GM21367 (cell line): ENCODE measurements at regions not wholly inside any gene's neighbourhood (a gene's known extent, or its start where the extent isn't known, plus 50 kb on each side); places are given as distances from the start of the nearest gene placed in this dataset.
"Not testable (repeated sequence)": the region's sequence is repeated elsewhere in the genome, so short reads cannot be mapped to it uniquely, and the experiment has no call there.

Experiments used
- ATAC-seq: cut with Tn5 transposase; IDR thresholded peaks from one replicate; pipeline ENCODE4 v1.9.1; 2021; ENCODE audit not compliant: unreplicated experiment

DNA sequence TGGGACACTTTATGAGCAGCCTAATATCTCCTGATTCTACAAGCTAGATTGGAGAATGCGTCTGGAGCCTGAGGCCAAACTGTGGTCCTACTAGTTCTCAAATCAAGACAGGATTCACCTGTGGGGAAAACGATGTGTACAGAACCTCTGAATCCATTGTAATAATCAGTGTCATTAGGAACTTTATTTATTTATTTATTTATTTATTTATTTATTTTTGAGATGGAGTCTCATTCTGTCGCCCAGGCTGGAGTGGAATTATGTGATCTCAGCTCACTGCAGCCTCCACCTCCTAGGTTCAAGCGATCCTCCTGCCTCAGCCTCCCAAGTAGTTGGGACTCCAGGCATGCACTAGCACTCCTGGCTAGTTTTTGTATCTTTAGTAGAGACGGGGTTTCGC lies 52.6 kb upstream of the KIF26B start:
- not testable (repeated sequence) for ATAC-seq

DNA sequence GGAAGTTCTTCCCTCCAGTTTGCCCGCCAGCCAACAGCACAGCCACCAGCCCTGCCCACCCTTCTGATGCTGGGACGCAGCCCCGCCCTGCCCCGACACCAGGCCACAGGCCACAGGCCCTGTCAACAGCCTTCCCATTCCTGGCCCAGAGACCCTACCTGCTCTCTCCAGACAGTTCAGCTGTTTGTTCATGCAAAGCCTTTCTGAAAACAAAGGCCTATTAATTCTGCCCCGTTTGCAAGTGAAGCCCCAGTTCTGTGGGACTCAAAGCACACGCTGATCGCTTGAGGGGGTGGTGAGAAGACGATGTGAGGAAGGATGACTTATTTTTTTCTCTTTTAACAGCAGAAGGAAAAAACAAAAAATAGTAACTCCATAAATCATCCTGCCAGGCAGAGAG lies 55.4 kb upstream of the KIF26B start:
- ATAC-seq, result no peak

DNA sequence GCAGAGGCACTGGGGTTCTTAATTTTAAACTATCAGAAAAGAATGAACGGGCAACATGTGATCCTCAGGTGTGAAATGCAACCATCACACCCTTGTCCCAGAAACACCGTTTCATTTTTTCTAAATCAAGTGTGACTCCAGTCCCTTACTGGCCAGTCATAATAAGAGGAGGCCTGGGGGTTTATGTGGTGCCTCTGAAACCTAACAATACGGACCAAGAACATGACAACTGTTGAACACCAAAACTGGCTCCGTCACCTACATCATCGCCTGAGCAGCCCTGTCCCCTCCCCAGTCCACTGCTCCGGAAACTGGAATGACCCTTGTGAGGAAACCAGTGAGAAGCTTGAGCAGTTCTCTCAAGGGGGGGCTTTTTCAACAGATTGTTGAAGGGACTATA lies 55.9 kb upstream of the KIF26B start:
- ATAC-seq, result no peak

DNA sequence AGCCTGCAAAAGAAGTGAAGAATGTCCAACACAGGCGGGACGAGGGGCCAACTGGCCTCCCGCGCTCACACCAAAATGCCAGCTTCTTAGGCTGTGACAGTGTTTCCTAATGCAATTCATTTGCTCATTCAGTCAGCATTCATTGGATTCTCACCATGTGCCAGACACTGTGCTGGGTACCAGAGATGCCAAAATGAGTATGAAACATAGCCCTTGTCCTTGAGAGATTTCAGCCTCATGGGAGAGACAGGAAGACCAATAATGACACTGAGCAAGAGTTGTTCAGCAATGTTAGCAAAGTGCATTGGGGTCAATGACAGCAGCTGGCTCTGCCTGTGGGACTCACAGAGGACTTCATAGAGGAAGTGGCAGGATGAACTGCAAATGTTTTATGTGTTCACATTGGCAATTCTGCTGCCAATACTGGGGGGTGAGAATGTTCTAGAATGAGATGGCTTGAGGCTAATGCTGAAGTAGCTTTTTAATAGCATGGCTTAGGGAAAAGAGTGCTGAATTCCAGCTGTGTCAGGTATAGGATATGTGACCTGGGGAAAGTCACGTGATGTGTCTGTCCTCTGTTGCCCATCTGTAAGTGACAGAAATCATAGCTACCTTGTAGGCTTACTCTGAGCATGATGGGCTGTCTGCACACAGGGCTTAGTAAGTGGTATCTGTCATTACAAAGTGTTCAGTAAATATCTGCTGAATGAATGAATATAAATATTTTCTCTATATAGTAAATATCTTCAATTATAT lies 58.3 kb upstream of the KIF26B start:
- ATAC-seq, result no peak

DNA sequence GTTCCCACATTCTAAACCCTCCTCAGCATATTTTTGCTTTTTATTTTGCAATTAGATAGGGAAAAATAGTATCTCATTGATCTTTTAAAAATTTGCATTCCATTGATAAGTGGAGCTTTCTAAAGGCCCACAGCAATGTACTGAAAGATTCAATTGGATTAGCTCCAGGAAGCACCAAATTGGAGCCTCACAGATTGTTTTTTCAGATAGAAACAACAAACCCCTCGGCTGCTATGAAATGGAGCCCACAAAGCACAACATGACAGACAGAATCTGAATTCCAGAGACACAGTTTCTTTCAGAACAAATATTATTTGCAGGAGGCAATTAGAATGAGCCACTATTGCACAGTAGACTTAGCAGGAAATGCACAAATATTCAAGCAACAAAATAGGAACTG lies 58.9 kb upstream of the KIF26B start:
- ATAC-seq, result no peak

DNA sequence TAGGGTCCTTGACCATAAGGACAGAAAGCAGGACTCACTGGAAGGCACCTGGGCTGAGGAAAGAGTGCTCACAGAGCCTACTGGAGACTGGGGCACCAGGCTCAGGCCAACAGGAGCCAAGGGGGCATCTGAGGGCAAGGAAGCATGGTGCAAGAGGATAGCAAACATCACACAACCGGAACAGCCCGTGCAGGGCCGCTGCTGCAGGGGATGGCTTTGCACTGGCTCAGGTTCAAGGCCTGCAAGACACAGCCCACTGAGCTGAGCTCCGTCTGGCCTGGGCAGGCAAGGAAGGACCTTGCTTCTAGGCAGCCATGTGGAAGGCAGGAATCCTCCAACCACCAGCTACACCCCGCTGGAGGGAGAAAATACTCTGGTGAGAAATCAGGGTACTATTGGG lies 59.8 kb upstream of the KIF26B start:
- no peak for ATAC-seq

DNA sequence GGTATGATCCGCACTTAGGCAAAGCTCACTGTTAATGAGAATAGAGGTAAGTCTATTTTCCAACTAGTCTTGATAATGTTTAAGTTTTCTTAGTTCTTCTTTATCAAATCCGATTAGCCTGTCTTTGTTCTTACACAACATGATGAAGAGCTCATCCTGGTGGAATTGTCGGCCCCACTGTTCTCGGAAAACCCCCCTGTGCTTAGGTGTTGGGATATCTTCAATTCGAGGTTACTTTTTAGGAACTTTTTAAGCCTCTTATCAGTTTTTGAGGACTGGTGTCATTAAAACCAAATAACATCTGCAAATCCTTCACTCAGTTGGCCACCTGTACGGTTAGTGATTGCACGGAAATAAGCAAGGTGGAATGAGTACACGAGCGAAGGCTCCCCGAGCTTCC lies 60.7 kb upstream of the KIF26B start:
- ATAC-seq, result no peak

DNA sequence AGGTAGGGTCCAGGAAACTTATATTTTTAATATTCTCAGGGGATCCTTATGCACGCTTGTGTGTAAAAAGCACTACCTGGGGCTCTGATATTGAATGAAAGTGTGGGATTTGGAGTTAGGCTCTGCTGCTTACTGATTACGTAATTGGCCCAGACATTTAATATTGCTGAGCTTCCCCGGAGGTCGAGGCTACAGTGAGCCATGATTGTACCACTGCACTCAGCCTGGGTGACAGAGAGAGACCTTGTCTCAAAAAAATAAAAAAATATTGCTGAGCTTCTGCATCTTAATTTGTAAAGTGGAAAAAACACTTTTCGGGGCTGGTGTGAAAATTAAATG lies 62.2 kb upstream of the KIF26B start:
- ATAC-seq, result no peak

DNA sequence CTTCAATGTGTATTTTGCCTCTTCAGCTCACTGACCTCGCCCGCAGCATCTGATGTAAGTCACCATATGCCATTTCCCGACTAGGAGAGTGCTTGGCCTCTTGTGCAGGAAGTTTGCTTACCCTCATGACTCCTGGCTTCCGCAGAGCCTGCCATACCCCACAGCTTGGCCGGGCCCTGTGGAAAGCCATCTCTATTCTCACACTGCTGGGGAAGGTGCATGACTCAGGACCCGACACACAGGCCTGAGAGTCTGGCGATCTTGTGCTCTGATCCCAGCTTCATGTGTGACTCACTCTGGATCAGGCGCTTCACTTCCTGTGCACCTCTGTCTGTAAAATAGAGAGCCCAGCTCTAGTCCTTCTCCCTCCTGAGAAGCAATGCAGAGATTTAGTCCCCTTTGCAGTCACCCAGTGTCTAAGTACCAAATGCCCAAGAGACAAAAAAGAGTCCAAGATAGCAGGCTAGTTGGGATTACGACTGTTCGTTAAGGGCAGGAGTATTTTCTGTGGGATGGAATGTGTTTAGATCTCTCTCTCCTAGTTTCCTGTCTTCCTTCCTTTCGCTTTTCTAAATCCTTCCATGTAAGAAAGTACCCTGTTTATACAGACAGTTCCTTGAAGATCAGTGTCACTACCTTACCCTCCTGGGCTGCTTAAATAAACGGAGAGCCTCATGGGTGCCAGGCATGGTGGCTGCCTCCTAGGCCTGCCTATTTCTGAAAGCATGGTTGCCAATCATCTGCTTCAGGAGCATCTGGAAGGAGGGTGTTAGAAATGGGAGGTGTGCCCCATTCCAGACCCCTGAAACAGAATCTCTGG lies 62.8 kb upstream of the KIF26B start:
- ATAC-seq, result no peak

DNA sequence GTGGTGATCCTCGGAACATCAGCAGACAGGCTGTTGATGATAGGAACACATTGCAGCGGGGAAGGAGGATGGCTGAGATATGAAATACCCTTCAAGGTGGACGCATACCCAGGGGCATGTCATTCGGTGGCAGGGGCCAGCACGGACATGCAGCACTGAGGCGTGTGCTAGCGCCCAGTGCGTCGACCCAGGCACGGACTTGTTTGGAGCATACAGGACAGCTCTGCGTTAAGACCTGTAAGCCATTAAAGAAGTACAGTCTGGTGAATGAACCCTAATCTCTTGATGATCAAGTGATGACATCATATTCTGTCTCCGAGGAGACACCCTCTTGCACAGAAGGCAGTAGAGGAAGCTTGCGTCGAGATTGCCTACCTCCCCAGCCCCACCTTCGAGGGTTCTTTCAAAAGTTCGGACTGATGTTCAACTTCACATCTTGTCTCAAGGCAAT lies 63.6 kb upstream of the KIF26B start:
- no peak for ATAC-seq

DNA sequence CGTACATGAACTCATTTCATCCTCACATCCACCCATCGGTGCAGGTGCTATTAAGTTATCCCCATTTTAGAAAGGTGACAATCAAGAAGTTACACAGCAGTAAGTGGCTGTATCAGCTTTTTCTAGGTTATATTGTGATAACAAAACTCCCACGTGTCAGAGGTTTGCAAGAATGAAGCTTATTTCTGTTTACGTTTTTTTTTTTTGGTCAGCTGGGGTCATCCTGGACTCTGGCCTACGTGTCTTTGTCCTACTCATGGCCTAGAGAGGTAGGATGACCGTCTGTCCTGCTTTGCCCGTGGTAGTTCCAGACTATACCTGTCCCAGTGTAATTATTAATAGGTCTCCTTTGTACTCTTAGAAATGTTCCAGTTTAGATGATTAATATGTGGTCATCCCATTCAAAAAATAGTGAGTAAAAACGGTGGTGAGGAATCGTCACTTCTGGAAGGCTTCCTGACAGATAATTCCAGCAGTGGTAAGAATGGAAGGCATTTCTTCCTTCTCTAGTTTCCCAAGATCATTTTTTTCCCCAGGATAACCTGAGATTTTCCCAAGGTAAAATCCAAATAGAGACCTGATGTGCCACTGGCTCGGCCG lies 64.2 kb upstream of the KIF26B start:
- no peak for ATAC-seq

DNA sequence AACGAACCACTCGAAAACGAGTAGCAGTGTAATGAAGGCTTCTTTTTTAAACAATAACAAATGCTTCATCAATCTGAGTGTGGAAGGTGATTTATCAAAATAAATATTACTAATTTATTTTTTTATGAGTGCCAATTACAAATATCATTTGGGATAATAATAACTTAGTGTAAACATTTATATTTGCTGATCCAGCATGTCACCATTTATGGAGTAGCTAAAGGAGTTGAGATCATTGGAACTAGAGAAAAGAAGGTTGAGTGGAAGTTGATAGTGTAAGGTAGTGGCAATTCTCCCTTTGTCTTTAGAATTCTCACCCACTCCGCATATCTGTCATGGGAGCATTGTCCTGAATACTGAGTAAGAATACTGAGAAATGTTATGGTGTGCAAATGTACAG lies 67.1 kb upstream of the KIF26B start:
- ATAC-seq, result no peak

DNA sequence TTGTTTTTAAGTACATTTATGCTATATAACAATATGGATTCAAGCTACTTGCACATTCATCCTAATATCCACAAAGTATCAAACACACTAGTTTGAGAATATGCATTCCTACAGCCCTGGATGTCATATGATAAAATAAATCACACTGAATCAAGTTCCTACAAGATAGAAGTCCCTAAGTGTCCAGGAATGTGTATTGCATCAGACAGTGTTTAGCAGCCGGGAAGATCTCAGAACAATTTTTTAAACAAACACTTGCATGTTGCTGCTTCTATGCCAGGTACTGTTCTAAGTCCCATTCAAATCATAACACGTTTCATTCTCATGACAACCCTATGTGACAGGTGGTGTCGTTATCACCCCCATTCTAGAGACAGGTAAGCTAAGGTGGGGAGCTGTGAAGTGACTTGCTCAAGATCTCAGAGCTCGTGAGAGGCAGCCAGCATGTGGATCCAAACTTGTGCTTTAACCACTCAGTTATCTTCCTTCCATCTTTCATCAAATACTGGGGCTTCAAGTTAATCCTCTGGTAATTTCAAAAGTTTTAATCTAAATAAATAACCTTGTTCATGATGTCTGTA lies 68.3 kb upstream of the KIF26B start:
- ATAC-seq, result no peak

DNA sequence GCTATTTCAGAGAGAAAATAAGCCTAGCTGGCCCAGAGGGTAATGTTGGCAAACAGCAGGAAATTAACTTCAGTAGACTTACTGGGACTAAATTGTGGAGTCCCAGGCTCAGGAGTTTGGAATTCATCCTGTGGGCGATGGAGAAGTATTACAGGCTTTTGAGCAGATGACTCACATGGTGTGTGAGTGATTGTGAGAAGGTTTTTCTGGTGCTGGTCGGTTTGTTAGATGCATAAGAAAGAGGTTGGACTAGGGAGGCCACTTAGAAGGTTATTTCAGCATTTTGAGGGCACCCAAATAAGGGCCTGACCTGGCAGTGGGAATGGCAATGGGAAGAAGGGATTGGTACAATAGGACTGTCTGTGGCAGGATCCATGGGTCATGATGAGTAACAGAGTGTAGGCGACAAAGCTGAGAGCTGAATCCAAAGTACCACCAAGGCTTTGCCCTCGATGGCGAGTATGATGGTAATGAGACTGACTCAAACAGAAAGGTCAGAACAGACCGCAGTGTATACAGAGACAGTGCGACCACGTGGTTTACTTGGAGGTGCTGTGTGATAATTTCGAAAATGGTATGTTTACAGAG lies 69.2 kb upstream of the KIF26B start:
- ATAC-seq, result peak; percentile 89

DNA sequence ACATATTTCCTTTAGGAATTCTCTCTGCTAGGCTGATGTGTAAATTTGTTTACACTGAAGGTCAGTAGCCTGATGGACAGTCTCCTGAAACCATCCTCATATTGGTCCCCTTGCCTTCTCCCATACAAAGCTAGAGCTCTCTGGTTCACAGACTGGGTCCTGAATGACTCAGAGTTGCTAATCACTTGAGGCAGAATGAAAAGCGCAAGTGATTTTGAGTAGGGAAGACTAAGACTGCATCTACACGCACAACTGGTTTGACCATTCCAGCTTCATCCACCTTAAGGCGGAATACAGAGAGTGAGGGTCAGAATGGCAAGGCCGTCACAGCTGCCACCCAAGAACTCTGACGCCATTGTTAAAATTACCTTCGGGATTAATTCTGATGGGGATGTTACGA lies 70.2 kb upstream of the KIF26B start:
- no peak for ATAC-seq

DNA sequence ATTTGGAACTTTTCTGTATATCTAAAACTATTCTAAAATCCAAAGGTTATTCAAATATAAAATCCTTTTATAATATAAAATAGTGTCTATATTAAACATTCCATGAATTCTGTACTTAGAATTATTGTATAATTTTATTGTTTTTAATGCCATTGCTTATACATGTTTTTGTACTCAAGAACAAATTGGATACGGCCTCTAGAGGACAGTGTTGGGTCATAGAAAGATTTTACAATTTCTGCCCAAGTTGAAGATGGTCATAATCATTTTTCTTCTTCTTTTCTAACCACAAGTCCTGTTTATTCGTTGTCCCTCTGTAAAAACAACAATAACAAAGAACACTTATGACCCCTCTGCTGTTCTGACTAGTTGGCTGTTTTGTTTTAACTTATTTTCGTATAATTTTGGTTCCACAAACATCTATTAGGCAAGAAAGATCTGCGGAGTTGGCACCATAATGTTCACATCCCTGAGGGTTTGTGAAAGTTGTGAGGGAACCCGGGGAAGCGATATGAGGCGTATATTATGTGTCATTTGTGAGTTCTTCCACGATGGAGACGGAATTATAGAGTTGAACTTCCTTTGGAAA lies 75.7 kb upstream of the KIF26B start:
- no peak for ATAC-seq

DNA sequence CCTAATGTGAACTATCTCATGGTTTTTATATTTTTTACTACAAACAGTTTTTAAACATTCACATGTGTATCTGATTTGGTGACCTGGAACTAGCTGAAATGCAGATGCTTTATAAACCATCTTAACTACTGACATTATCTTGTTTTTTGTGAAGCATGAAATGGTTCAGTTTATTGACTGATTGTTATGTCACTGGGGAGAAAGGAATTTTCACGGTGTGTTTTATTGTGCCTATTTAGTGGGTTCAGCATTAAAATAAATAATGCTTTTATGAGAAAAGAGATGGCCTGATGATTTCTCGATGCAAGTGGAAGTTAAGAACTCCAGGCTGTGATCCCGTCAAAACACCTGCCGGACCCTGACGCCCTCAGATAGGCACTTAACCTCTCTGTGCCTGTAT lies 79.9 kb upstream of the KIF26B start:
- ATAC-seq, result no peak

DNA sequence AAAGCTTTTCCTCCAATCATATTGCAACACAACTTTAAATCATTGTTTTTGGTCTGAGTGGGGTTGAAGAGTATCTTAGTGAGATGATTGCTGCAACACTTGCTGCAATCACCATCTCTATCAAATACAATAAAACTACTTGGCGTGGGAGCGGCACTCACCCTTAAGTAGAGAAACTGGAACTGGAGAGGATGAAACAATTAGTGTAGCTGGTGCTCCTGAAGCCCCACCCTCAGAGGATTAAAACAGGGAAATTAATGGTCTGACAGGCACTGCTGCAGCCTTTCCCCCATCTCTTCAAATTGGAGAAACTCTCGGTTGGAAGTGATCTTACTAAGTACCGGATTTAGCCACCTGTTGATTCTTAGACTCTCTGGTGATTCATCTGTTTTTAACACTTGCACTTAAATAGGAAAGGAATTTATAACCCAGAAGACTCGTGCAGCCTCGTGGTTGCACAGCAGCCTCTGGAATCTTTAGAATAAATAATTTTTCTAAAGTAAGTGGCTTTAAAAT lies 80.5 kb upstream of the KIF26B start:
- ATAC-seq, result no peak

DNA sequence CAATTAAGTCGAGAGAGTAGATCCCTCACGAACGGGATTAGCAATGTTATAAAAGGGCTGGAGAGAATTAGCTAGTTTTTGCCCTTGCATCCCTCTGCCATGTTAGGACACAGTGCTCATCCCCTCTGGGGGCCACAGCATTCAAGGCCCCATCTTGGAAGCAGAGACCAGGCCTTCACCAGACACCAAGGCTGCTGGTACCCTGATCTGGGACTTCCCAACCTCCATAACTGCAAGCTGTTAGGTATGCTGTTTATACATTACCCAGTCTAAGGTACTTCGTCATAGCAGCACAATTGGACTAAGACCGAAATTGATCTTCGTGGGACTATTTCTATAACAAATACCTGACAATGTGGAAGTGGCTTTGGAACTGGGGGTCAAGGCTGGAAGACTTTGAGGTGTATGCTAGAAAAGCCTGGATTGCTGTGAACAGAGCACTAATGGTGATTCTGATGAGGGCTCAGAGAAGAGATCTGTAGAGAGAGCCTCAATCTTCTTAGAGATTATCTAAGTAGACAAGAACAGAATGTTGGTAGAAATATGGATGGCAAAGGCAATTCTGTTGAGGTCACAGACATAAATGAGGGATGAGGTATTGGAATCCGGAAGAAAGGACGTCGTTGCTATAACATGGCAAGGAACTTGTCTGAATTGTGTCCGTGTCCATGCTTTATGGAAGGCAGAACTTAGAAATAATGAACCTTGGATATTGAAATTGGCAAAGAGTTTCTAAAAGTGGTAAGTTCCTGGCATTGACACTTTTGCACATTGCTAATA lies 83.8 kb upstream of the KIF26B start:
- ATAC-seq, result no peak

DNA sequence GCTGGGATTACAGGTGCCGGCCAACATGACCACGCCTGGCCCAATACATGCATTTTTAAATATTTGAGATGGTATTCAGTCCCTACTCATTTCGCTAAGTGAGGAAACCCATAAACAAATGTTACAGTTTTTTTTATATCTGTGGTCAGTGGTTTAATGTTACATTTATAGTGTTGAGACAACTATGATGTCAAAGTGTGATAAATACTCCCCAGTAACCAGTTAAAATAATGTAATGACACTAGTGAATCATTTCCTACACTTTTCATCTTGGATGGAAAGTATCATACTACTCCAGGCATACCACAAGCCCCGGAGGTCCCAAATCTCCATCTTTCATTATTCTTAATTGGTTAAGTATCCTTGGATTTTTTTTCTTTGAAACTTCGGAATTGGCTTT lies 87.5 kb upstream of the KIF26B start:
- ATAC-seq, result no peak
